HepG2 (cell line): ENCODE measurements at regions not wholly inside any gene's neighbourhood (a gene's known extent, or its start where the extent isn't known, plus 50 kb on each side); places are given as distances from the start of the nearest gene placed in this dataset.

Experiments used
- ATAC-seq: fragments of 200-7000 bp; cut with Tn5 transposase; 3 replicates; pipeline ENCODE4 v1.9.1; 2020; ENCODE audit warnings: mild to moderate bottlenecking, moderate library complexity
- BruUV-seq: library from RNA; stranded (reverse); fragments of 400-500 nt; replicated peaks from 2 replicates; lab custom pipeline; 2021; lab: Mats Ljungman, UMichigan
- CTCF ChIA-PET: fragments of 300-600 bp; formaldehyde crosslinking; extraction: SDS; loops from one replicate; lab custom pipeline; 2021; ENCODE audit warnings: low total read pairs, inconsistent platforms, low intra/inter-chr PET ratio; lab: Yijun Ruan, JAX
- POLR2A ChIA-PET: fragments of 350-600 bp; sonication (Branson Sonifier 250); formaldehyde crosslinking; loops from one replicate; lab custom pipeline; 2020; ENCODE audit warnings: antibody characterized with exemption, inconsistent platforms; lab: Yijun Ruan, JAX
- DNase-seq: peaks from one replicate; pipeline ENCODE4 v3.0.0-alpha.2; 2015; ENCODE audit warnings: low spot score
- FAIRE-seq: peaks from 3 replicates; lab custom pipeline; 2011; peaks lifted over from hg19 to GRCh38; lab: Jason Lieb, UNC
- H2AFZ ChIP-seq: one replicate; pipeline ENCODE4 v1.6.1; 2011; ENCODE audit warnings: low read length, inconsistent platforms
- H3K27ac ChIP-seq: fragments of 300-600 bp; 3 replicates; pipeline ENCODE4 v1.8.0; 2011; ENCODE audit warnings: mixed run types, mild to moderate bottlenecking, mixed read lengths, low read length, inconsistent platforms; ENCODE audit not compliant: insufficient read depth; ENCODE audit errors: extremely low read length
- H3K27me3 ChIP-seq, 2 experiments: fragments of 200-600 bp in 1 of 2; 2 replicates in 1 of 2; 3 replicates in 1 of 2; pipeline versions ENCODE4 v1.6.0 to v1.8.0; 2011; ENCODE audit warnings: low read length in 2 of 2, mild to moderate bottlenecking in 2 of 2, moderate library complexity in 2 of 2, inconsistent platforms in 1 of 2; ENCODE audit not compliant: insufficient read depth in 2 of 2, control insufficient read depth in 1 of 2
- H3K36me3 ChIP-seq, 2 experiments: fragments of 200-600 bp in 1 of 2; replicated peaks in 1 of 2; 2 replicates in 1 of 2; 3 replicates in 1 of 2; pipeline versions ENCODE4 v1.5.1 to v1.8.0; 2011; ENCODE audit warnings: low read length in 2 of 2, inconsistent platforms in 1 of 2; ENCODE audit not compliant: insufficient read depth in 2 of 2, control insufficient read depth in 1 of 2
- H3K4me1 ChIP-seq: 2 replicates; pipeline ENCODE4 v1.5.1; 2012; ENCODE audit warnings: low read length, inconsistent platforms; ENCODE audit not compliant: insufficient read depth
- H3K4me2 ChIP-seq: 2 replicates; pipeline ENCODE4 v1.6.0; 2011; ENCODE audit warnings: low read depth, low read length, inconsistent platforms
- H3K4me3 ChIP-seq, 3 experiments: fragments of 200-600 bp in 1 of 3; sonication (generic), shearing (Covaris generic) in 1 of 3; replicated peaks in 1 of 3; 2 replicates each; pipeline ENCODE4 v1.5.1; 2011 to 2016; ENCODE audit warnings: low read length in 3 of 3, inconsistent platforms in 2 of 3, low read depth in 2 of 3, mild to moderate bottlenecking in 2 of 3, control low read depth in 1 of 3, mixed read lengths in 1 of 3; ENCODE audit not compliant: insufficient read depth in 1 of 3
- H3K79me2 ChIP-seq: one replicate; pipeline ENCODE4 v1.6.1; 2011; ENCODE audit warnings: low read length, inconsistent platforms; ENCODE audit not compliant: insufficient read depth
- H3K9ac ChIP-seq: 2 replicates; pipeline ENCODE4 v1.6.0; 2011; ENCODE audit warnings: mild to moderate bottlenecking, low read depth, low read length, inconsistent platforms; ENCODE audit not compliant: insufficient read depth
- H3K9me3 ChIP-seq: 2 replicates; pipeline ENCODE4 v1.5.1; 2012; ENCODE audit warnings: mild to moderate bottlenecking, low read length
- H4K20me1 ChIP-seq: 2 replicates; pipeline ENCODE4 v1.6.0; 2011; ENCODE audit warnings: inconsistent platforms, mild to moderate bottlenecking, low read length, moderate library complexity; ENCODE audit not compliant: insufficient read depth
- FOSL1 ChIP-seq: sonication (generic); formaldehyde crosslinking; IDR thresholded peaks from 2 replicates; pipeline ENCODE4 v1.9.0; 2021; ENCODE audit warnings: missing genetic modification reagents, borderline replicate concordance
- FOXK2 ChIP-seq: fragments of 450-650 bp; IDR thresholded peaks from 2 replicates; pipeline ENCODE4 v1.6.1; 2016
- KDM3A ChIP-seq: IDR thresholded peaks from 2 replicates; pipeline ENCODE4 v1.6.1; 2018; ENCODE audit warnings: low read depth, missing compliant biosample characterization
- MIXL1 ChIP-seq: IDR thresholded peaks from 2 replicates; pipeline ENCODE4 v1.6.1; 2016
- SRSF4 ChIP-seq: fragments of 200-400 bp; formaldehyde crosslinking; IDR thresholded peaks from one replicate; pipeline ENCODE4 v1.6.1; 2018; ENCODE audit warnings: mild to moderate bottlenecking, low read depth, low read length, moderate library complexity; ENCODE audit not compliant: poor library complexity, severe bottlenecking
- ZFP1 ChIP-seq: IDR thresholded peaks from 2 replicates; pipeline ENCODE4 v1.6.1; 2016
- ZSCAN22 ChIP-seq: sonication (generic); formaldehyde crosslinking; IDR thresholded peaks from 2 replicates; pipeline ENCODE4 v1.4.0; 2020; ENCODE audit warnings: mild to moderate bottlenecking, missing genetic modification reagents
- WGBS: methylation state at CpG from one replicate; pipeline ENCODE4 v1.1.6; 2017; ENCODE audit warnings: low lambda C conversion rate; 5-methylcytosine and 5-hydroxymethylcytosine counted together
- in situ Hi-C: cut with HindIII; loops from 2 replicates; pipeline ENCODE4 v1.10.0; 2017; ENCODE audit warnings: low pct_unique_long_range_greater_than_20kb; ENCODE audit not compliant: extremely low pct_ligation_motif_present
- intact Hi-C: fragments of 100-400 bp; cut with micrococcal nuclease; formaldehyde crosslinking; loops from one replicate; pipeline ENCODE4 v1.10.0; 2022; ENCODE audit not compliant: unreplicated experiment
- TF ChIP-seq, protein P1 (sequence below), 2 experiments: sonication (generic) in 1 of 2; formaldehyde crosslinking in 1 of 2; IDR thresholded peaks; 2 replicates each; pipeline versions ENCODE4 v1.5.1 to v1.6.1; 2011 to 2020; ENCODE audit warnings: borderline replicate concordance in 1 of 2, low read depth in 1 of 2, low read length in 1 of 2, mild to moderate bottlenecking in 1 of 2, missing genetic modification reagents in 1 of 2, moderate library complexity in 1 of 2
- TF ChIP-seq, protein P2 (sequence below), 2 experiments: sonication (generic) in 1 of 2; formaldehyde crosslinking in 1 of 2; IDR thresholded peaks; 2 replicates each; pipeline versions ENCODE4 v1.4.0 to v1.6.1; 2018 to 2020; ENCODE audit warnings: missing genetic modification reagents in 2 of 2, borderline replicate concordance in 1 of 2, low read depth in 1 of 2, mild to moderate bottlenecking in 1 of 2, missing biosample characterization in 1 of 2
- TF ChIP-seq, protein P3 (sequence below): sonication (generic); formaldehyde crosslinking; conservative IDR thresholded peaks from 2 replicates; pipeline ENCODE4 v1.5.0; 2020; ENCODE audit warnings: missing genetic modification reagents

DNA sequence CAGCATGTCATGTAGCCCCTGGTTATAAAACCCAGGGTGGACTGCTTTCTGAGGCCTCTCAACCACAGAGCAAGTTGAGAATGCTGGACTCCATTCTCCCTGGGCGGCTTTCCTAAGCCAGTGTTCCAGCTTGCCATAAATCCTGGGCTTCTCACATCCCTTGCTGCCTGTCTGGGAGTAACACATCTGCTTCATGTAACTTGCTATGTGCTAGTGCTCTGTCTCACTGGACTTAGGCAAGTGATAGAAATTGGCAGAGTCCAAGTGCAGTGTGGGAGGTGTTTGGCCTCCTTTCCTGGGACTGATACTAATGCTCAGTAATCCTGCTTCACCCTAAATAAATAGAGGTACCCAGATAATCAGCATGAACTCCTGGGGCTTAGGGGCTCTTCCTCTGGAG lies 277.1 kb upstream of the POM121L12 start:
- 0% methylated on average over 1 of the region's 1 CpG for WGBS
- ChIA-PET CTCF (no interaction called here), POLR2A (no interaction called here)
- Histone ChIP-seq H3K27ac (no peak overlapping the region), H3K79me2 (no peaks in the 10 kb centered on the region), H2AFZ (no peak overlapping the region), H3K4me1 (no peaks in the 10 kb centered on the region), H3K9ac (no peak overlapping the region), H3K27me3 (no peaks in the 10 kb centered on the region), H3K4me3 (no peak overlapping the region), H3K36me3 (no peaks in the 10 kb centered on the region), H4K20me1 (no peaks in the 10 kb centered on the region), H3K4me2 (no peak overlapping the region), H3K9me3 (peaks cover 31% of the 10 kb centered on the region)
- FAIRE-seq (no peak), ATAC-seq (no peak), DNase-seq (no peak)
- BruUV-seq, result no TSS peak
- intact Hi-C loops (no loop called here), in situ Hi-C loops (no loop called here)
- TF ChIP-seq, protein P1, sequence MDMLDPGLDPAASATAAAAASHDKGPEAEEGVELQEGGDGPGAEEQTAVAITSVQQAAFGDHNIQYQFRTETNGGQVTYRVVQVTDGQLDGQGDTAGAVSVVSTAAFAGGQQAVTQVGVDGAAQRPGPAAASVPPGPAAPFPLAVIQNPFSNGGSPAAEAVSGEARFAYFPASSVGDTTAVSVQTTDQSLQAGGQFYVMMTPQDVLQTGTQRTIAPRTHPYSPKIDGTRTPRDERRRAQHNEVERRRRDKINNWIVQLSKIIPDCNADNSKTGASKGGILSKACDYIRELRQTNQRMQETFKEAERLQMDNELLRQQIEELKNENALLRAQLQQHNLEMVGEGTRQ (IDR thresholded peaks at IDR 0.05; ENCODE audit: low read depth, low read length), result no peak
- TF ChIP-seq, protein P1 (CRISPR knock-in tag; IDR thresholded peaks at IDR 0.05; ENCODE audit: borderline replicate concordance), result no peak
- TF ChIP-seq FOSL1 (CRISPR knock-in tag) (no peak), MIXL1 (CRISPR knock-in tag) (no peak), ZFP1 (CRISPR knock-in tag) (no peak), SRSF4 (no peak), FOXK2 (no peak), ZSCAN22 (CRISPR knock-in tag) (no peak), KDM3A (CRISPR knock-in tag) (no peak)
- TF ChIP-seq, protein P2, sequence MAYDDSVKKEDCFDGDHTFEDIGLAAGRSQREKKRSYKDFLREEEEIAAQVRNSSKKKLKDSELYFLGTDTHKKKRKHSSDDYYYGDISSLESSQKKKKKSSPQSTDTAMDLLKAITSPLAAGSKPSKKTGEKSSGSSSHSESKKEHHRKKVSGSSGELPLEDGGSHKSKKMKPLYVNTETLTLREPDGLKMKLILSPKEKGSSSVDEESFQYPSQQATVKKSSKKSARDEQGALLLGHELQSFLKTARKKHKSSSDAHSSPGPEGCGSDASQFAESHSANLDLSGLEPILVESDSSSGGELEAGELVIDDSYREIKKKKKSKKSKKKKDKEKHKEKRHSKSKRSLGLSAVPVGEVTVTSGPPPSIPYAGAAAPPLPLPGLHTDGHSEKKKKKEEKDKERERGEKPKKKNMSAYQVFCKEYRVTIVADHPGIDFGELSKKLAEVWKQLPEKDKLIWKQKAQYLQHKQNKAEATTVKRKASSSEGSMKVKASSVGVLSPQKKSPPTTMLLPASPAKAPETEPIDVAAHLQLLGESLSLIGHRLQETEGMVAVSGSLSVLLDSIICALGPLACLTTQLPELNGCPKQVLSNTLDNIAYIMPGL (CRISPR knock-in tag; IDR thresholded peaks at IDR 0.05; ENCODE audit: borderline replicate concordance in 1 of 2, low read depth in 1 of 2), result no peak
- TF ChIP-seq, protein P3, sequence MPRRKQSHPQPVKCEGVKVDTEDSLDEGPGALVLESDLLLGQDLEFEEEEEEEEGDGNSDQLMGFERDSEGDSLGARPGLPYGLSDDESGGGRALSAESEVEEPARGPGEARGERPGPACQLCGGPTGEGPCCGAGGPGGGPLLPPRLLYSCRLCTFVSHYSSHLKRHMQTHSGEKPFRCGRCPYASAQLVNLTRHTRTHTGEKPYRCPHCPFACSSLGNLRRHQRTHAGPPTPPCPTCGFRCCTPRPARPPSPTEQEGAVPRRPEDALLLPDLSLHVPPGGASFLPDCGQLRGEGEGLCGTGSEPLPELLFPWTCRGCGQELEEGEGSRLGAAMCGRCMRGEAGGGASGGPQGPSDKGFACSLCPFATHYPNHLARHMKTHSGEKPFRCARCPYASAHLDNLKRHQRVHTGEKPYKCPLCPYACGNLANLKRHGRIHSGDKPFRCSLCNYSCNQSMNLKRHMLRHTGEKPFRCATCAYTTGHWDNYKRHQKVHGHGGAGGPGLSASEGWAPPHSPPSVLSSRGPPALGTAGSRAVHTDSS (CRISPR knock-in tag), result no peak
